ENCODE measurements at regions not wholly inside any gene's neighbourhood (a gene's known extent, or its start where the extent isn't known, plus 50 kb on each side); places are given as distances from the start of the nearest gene placed in this dataset.

DNA sequence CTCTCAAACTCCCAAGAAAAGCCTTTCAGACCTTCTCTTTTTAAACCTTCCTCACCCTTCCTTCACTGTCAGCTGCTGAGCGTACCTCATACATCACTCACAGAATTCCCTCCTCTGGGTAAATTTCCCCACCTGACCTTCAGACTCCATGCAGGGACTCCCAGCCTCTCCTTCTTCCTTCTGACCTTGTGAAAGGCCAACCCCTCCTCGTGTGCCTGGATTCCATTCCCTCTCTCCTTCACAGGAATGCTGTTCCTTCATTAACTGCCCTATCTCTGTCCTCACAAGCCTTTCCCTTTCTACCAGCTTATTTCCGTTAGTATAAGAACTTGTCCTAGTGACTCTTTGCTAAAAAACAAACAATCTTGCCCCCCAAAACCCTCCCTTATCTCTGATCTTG lies 69.7 kb upstream of the MME start:
- Histone ChIP-seq H3K27me3 (no peaks in the 10 kb centered on the region), H3K36me3 (no peaks in the 10 kb centered on the region), H3K4me3 (no peak overlapping the region), H3K9me3 (no peaks in the 10 kb centered on the region), H3K27ac (no peak overlapping the region), H3K4me1 (no peaks in the 10 kb centered on the region)
- DNase-seq: no peak
- WGBS, 2 donors: 69% methylated on average over 3 of the region's 3 CpGs
- TF ChIP-seq EP300 (IDR thresholded peaks at IDR 0.05) (no peak), POLR2A (IDR thresholded peaks at IDR 0.05) (no peak), POLR2AphosphoS5 (IDR thresholded peaks at IDR 0.05) (no peak)
- TF ChIP-seq, protein P1, sequence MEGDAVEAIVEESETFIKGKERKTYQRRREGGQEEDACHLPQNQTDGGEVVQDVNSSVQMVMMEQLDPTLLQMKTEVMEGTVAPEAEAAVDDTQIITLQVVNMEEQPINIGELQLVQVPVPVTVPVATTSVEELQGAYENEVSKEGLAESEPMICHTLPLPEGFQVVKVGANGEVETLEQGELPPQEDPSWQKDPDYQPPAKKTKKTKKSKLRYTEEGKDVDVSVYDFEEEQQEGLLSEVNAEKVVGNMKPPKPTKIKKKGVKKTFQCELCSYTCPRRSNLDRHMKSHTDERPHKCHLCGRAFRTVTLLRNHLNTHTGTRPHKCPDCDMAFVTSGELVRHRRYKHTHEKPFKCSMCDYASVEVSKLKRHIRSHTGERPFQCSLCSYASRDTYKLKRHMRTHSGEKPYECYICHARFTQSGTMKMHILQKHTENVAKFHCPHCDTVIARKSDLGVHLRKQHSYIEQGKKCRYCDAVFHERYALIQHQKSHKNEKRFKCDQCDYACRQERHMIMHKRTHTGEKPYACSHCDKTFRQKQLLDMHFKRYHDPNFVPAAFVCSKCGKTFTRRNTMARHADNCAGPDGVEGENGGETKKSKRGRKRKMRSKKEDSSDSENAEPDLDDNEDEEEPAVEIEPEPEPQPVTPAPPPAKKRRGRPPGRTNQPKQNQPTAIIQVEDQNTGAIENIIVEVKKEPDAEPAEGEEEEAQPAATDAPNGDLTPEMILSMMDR (IDR thresholded peaks at IDR 0.05): no peak
- ATAC-seq (ENCODE audit: low FRiP score in 2 of 2): no peak

DNA sequence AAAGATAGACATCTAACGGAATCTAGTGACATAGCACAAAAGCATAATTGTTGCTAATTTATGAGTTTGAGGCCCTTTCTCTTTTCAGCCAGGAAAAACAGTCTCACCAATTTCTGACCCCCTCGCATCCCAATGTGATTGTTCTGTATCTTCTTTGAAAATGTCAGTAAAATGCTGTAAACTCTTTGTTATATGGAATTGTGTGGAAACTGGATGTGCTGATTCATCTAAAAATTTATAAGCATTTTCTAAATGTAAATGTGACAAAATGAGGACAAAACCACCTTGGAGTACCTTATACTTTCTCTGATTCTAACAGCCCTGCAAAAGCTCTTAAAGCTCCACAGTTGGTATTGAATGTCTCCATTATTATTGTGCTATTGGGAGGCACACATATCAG lies 70.9 kb upstream of the MME start:
- 88 to 92% methylated on average over 2 of the region's 2 CpGs for WGBS, 2 donors
- no peak for DNase-seq
- TF ChIP-seq POLR2A (IDR thresholded peaks at IDR 0.05) (no peak), EP300 (IDR thresholded peaks at IDR 0.05) (no peak), POLR2AphosphoS5 (IDR thresholded peaks at IDR 0.05) (no peak)
- TF ChIP-seq, protein P1 (IDR thresholded peaks at IDR 0.05): no peak
- no peak for ATAC-seq (ENCODE audit: low FRiP score in 2 of 2)
- H3K9me3 ChIP-seq: no peaks in the 10 kb centered on the region
- no peaks in the 10 kb centered on the region for H3K27me3 ChIP-seq
- no peak overlapping the region for H3K27ac ChIP-seq
- H3K36me3 ChIP-seq: no peaks in the 10 kb centered on the region
- H3K4me1 ChIP-seq: no peaks in the 10 kb centered on the region
- no peak overlapping the region for H3K4me3 ChIP-seq

DNA sequence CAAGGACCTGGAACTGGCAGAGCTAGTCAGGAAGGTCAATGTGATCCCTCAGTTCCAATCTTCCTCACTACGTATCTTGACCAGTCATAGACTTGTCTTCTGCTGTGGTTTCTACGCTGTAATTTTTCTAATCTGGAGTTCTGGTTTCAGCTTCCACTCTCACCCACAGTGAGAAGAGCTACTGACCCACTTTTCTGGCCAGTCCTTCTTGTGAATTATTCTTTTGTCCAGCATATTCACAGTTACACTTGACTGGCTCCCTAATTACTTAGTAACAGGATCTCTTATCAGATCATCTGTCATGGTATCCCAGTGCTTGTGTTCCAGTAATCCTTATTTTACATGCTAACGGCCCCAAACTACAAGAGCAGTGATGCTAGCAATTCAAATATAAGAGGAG lies 72.4 kb upstream of the MME start:
- Histone ChIP-seq H3K4me1 (no peaks in the 10 kb centered on the region), H3K27ac (no peak overlapping the region), H3K4me3 (no peak overlapping the region), H3K9me3 (no peaks in the 10 kb centered on the region), H3K36me3 (no peaks in the 10 kb centered on the region), H3K27me3 (no peaks in the 10 kb centered on the region)
- no peak for ATAC-seq (ENCODE audit: low FRiP score in 2 of 2)
- WGBS, 2 donors: 65 to 67% methylated on average over 3 of the region's 3 CpGs
- TF ChIP-seq POLR2AphosphoS5 (IDR thresholded peaks at IDR 0.05): no peak
- TF ChIP-seq, protein P1 (IDR thresholded peaks at IDR 0.05): no peak
- no peak for DNase-seq

DNA sequence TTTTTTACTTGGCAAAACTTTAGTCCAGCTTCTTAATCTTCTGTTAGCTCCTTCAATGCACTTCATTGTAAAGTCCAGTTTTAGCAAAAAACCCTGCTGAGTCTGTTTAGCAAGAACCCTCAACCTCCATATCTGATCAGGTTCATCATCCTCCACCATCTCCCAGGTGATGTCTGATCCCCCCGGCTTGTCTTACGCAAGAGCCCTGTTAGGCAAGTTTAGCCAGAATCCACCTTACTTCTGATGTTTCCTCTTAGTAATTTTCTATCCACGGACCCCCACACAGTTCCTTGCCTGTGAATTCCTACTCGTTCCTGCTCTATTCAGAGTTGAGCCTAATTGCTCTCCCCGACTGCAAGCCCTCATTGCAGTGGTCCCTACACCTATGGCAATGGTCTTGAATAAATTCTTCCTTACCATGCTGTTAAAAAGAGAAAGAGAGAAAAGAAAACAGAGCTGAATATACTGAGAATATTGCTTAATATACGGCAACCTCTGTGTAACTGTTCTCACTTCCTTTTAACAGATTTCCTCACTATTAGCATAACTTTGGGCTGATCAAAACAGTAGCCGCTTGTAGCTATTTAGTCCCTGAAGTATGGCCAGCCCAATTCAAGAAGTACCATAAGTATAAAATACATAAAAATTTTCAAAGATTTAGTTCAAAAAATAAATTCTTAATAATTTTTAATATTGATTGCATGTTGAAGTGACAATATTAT lies 78.7 kb upstream of the MME start:
- H3K4me1 ChIP-seq: no peaks in the 10 kb centered on the region
- no peaks in the 10 kb centered on the region for H3K9me3 ChIP-seq
- H3K4me3 ChIP-seq: no peak overlapping the region
- DNase-seq: no peak
- ATAC-seq (ENCODE audit: low FRiP score in 2 of 2): peak in 1 of 2 donors; percentile 73
- no peaks in the 10 kb centered on the region for H3K36me3 ChIP-seq
- H3K27me3 ChIP-seq: no peaks in the 10 kb centered on the region
- 52 to 64% methylated on average over 7 of the region's 7 CpGs for WGBS, 2 donors
- H3K27ac ChIP-seq: peak overlapping the region in 3 of 4 donors; percentile 50 to 65 (median 51)
- TF ChIP-seq POLR2A (IDR thresholded peaks at IDR 0.05) (no peak), POLR2AphosphoS5 (IDR thresholded peaks at IDR 0.05) (no peak), EP300 (IDR thresholded peaks at IDR 0.05) (no peak)
- TF ChIP-seq, protein P1 (IDR thresholded peaks at IDR 0.05): no peak

DNA sequence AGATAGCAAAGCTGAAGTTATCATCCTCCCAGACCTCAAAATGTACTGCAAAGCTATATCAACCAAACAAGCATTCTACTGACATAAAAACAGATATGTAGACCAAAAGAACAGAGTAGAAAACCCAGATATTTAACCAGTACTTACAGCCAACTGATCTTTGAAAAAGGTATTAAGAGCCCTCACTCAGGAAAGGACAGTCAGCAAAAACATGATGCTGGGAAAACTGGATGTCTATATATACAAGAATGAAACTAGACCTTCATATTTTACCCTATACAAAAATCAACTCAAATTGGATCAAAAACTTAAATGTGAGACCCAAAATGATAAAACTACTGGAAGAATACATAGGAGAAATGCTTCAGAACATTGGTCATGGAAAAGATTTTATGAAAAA lies 87.5 kb upstream of the MME start:
- TF ChIP-seq POLR2A (IDR thresholded peaks at IDR 0.05) (no peak), EP300 (IDR thresholded peaks at IDR 0.05) (no peak), POLR2AphosphoS5 (IDR thresholded peaks at IDR 0.05) (no peak)
- TF ChIP-seq, protein P1 (IDR thresholded peaks at IDR 0.05): no peak
- Histone ChIP-seq H3K9me3 (no peaks in the 10 kb centered on the region), H3K27me3 (no peaks in the 10 kb centered on the region), H3K36me3 (no peaks in the 10 kb centered on the region), H3K4me1 (no peaks in the 10 kb centered on the region), H3K4me3 (no peak overlapping the region), H3K27ac (no peak overlapping the region)
- ATAC-seq (ENCODE audit: low FRiP score in 2 of 2) (no peak), DNase-seq (no peak)

All from upper lobe of left lung (tissue), 6 donors.